Fibroblast of lung (primary cell): ENCODE measurements at regions not wholly inside any gene's neighbourhood (a gene's known extent, or its start where the extent isn't known, plus 50 kb on each side); places are given as distances from the start of the nearest gene placed in this dataset.

Experiments
- EZH2 ChIP-seq: IDR thresholded peaks from 2 replicates; pipeline ENCODE4 v1.5.1; 2012; ENCODE audit warnings: low read length, control low read depth, mild to moderate bottlenecking; ENCODE audit errors: missing control alignments
- TF ChIP-seq, protein P1 (sequence below), 2 donors: IDR thresholded peaks in 1 of 2; conservative IDR thresholded peaks in 1 of 2; 1 replicate in 1 of 2; 2 replicates in 1 of 2; pipeline ENCODE4 v1.5.1; 2011 to 2012; ENCODE audit warnings: low read length in 2 of 2, control low read depth in 1 of 2, inconsistent platforms in 1 of 2, low read depth in 1 of 2, mild to moderate bottlenecking in 1 of 2

DNA sequence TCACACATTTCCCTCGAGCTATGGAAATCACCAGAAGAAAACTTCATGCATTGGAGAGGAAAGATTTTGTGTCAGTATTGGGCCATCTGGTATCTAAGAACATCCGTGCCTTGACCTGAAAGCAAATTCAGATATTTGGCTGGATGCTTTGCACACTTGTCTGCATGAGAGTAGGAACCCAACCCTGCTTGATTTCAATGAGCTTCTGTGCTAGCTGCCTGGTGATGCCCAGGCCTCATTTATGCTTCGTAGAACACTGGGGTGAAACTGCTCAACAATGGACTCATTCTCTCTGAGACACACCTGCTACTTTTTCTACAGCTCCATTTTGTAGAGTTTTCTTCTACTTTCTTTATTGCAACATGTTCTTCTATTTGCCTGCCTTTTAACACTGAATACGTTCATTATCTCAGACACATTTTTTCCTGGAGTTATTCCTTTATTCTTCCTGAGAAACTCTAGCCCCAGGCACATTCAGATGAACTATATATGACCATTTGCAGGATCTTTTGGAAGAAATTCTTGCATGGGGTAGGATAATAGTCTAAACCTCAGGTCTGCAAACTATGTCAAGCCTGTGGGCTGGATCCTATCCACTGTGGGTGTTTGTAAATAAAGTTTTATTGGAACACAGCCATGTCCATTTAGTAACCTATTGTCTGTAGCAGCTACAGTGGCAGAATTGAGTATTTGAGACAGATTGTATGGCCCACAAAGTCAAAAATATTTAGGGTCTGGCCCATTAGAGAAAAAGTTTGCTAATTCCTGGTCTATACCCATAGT lies 83.8 kb upstream of the CLCN4 start:
- TF ChIP-seq, protein P1, sequence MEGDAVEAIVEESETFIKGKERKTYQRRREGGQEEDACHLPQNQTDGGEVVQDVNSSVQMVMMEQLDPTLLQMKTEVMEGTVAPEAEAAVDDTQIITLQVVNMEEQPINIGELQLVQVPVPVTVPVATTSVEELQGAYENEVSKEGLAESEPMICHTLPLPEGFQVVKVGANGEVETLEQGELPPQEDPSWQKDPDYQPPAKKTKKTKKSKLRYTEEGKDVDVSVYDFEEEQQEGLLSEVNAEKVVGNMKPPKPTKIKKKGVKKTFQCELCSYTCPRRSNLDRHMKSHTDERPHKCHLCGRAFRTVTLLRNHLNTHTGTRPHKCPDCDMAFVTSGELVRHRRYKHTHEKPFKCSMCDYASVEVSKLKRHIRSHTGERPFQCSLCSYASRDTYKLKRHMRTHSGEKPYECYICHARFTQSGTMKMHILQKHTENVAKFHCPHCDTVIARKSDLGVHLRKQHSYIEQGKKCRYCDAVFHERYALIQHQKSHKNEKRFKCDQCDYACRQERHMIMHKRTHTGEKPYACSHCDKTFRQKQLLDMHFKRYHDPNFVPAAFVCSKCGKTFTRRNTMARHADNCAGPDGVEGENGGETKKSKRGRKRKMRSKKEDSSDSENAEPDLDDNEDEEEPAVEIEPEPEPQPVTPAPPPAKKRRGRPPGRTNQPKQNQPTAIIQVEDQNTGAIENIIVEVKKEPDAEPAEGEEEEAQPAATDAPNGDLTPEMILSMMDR (conservative IDR thresholded peaks at IDR 0.05 in 1 of 2, IDR thresholded peaks at IDR 0.05 in 1 of 2; ENCODE audit: low read depth in 1 of 2, low read length in 2 of 2) = no peak
- no peak for TF ChIP-seq EZH2
